Tibial nerve (tissue), 4 donors: ENCODE measurements at regions not wholly inside any gene's neighbourhood (a gene's known extent, or its start where the extent isn't known, plus 50 kb on each side); places are given as distances from the start of the nearest gene placed in this dataset.
"Not testable (repeated sequence)": the region's sequence is repeated elsewhere in the genome, so short reads cannot be mapped to it uniquely, and the experiment has no call there.

Experiments used
- DNase-seq, 2 donors: peaks; one replicate each; pipeline ENCODE4 v3.0.0-alpha.2; 2019; ENCODE audit warnings: low spot score in 2 of 2
- H3K27ac ChIP-seq, 4 donors: fragments of 200-600 bp; sonication (generic) in 3 of 4; one replicate each; pipeline ENCODE4 v1.5.1; 2017 to 2019; ENCODE audit warnings: mild to moderate bottlenecking in 1 of 4
- H3K27me3 ChIP-seq, 2 donors: fragments of 200-600 bp; sonication (generic) in 1 of 2; one replicate each; pipeline versions ENCODE4 v1.5.1 to v1.6.0; 2017 to 2019
- H3K36me3 ChIP-seq, 3 donors: fragments of 200-600 bp; sonication (generic); one replicate each; pipeline ENCODE4 v1.5.1; 2018 to 2019
- H3K4me1 ChIP-seq, 4 donors: fragments of 200-600 bp; sonication (generic) in 3 of 4; one replicate each; pipeline ENCODE4 v1.5.1; 2017 to 2019
- H3K4me3 ChIP-seq, 4 donors: fragments of 200-600 bp; sonication (generic) in 3 of 4; one replicate each; pipeline ENCODE4 v1.5.1; 2017 to 2019; ENCODE audit warnings: mild to moderate bottlenecking in 1 of 4, moderate library complexity in 1 of 4
- H3K9me3 ChIP-seq, 4 donors: fragments of 200-600 bp; sonication (generic) in 3 of 4; one replicate each; pipeline ENCODE4 v1.5.1; 2017 to 2019
- EP300 ChIP-seq, 2 donors: sonication (generic); formaldehyde crosslinking; IDR thresholded peaks; one replicate each; pipeline ENCODE4 v1.6.1; 2017; ENCODE audit warnings: antibody characterized with exemption in 2 of 2, mild to moderate bottlenecking in 1 of 2
- POLR2A ChIP-seq, 2 donors: fragments of 450-650 bp; IDR thresholded peaks; one replicate each; pipeline ENCODE4 v1.6.1; 2017; ENCODE audit warnings: antibody characterized with exemption in 2 of 2, mild to moderate bottlenecking in 2 of 2, moderate library complexity in 2 of 2
- WGBS, 2 donors: methylation state at CpG; one replicate each; pipeline ENCODE4 v1.1.5; 2018; 5-methylcytosine and 5-hydroxymethylcytosine counted together
- TF ChIP-seq, protein P1 (sequence below), 5 experiments: fragments of 200-600 bp in 3 of 5; fragments of 450-650 bp in 2 of 5; sonication (generic) in 3 of 5; IDR thresholded peaks; one replicate each; pipeline ENCODE4 v1.5.1; 2016 to 2019; ENCODE audit warnings: antibody characterized with exemption in 5 of 5, mild to moderate bottlenecking in 3 of 5, moderate library complexity in 2 of 5

DNA sequence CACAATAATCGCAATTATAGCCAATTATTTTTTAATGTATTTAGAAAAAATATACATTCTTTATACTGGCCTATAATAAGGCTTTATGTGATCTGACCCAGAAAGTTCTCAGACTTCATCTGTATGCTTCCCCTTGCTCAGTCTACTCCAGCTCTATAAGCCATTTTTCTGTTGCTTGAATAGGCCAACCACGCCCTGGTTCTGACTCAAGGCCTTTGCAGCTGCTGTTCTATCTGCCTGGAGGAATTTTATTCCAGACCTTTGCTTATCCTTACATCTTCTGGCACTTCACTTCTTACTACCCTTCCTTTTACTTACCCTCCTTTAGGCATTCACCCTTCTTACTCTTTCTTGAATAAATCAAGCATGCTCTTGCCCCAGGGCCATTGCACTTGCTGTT lies 54.9 kb upstream of the PDE3B start:
- Histone ChIP-seq H3K9me3 (no peaks in the 10 kb centered on the region), H3K36me3 (no peaks in the 10 kb centered on the region), H3K4me1 (no peaks in the 10 kb centered on the region), H3K27me3 (no peaks in the 10 kb centered on the region), H3K27ac (no peak overlapping the region), H3K4me3 (no peak overlapping the region)
- WGBS, 2 donors, result 86 to 88% methylated on average over 2 of the region's 2 CpGs
- no peak for DNase-seq
- TF ChIP-seq POLR2A (IDR thresholded peaks at IDR 0.05) (no peak), EP300 (IDR thresholded peaks at IDR 0.05) (no peak)
- TF ChIP-seq, protein P1, sequence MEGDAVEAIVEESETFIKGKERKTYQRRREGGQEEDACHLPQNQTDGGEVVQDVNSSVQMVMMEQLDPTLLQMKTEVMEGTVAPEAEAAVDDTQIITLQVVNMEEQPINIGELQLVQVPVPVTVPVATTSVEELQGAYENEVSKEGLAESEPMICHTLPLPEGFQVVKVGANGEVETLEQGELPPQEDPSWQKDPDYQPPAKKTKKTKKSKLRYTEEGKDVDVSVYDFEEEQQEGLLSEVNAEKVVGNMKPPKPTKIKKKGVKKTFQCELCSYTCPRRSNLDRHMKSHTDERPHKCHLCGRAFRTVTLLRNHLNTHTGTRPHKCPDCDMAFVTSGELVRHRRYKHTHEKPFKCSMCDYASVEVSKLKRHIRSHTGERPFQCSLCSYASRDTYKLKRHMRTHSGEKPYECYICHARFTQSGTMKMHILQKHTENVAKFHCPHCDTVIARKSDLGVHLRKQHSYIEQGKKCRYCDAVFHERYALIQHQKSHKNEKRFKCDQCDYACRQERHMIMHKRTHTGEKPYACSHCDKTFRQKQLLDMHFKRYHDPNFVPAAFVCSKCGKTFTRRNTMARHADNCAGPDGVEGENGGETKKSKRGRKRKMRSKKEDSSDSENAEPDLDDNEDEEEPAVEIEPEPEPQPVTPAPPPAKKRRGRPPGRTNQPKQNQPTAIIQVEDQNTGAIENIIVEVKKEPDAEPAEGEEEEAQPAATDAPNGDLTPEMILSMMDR (IDR thresholded peaks at IDR 0.05), result no peak

DNA sequence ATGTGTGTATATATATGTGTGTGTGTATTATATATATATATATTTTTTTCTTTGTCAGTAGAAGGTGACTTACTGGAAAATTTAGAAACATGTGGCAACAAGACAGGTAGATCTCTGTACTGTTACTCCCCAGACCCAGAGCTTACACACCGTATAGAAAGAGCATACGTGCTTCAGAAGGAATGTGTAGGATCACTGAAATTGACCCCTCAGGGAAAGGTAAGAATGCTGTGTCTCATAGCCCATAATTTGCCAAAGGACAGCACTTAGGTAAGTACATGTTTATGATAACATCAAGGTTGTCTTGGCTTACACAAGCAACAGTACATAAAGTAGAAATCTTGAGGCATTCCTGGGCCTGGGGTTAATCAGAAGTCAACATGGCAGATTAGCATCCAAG lies 54.2 kb upstream of the PDE3B start:
- no peak for DNase-seq
- no peaks in the 10 kb centered on the region for H3K9me3 ChIP-seq
- H3K27ac ChIP-seq, result no peak overlapping the region
- no peaks in the 10 kb centered on the region for H3K4me1 ChIP-seq
- no peaks in the 10 kb centered on the region for H3K27me3 ChIP-seq
- TF ChIP-seq EP300 (IDR thresholded peaks at IDR 0.05), result no peak
- no peak for TF ChIP-seq POLR2A (IDR thresholded peaks at IDR 0.05)
- TF ChIP-seq, protein P1 (IDR thresholded peaks at IDR 0.05), result no peak
- no peaks in the 10 kb centered on the region for H3K36me3 ChIP-seq
- WGBS, 2 donors, result 92 to 93% methylated on average over 2 of the region's 2 CpGs
- H3K4me3 ChIP-seq, result no peak overlapping the region

DNA sequence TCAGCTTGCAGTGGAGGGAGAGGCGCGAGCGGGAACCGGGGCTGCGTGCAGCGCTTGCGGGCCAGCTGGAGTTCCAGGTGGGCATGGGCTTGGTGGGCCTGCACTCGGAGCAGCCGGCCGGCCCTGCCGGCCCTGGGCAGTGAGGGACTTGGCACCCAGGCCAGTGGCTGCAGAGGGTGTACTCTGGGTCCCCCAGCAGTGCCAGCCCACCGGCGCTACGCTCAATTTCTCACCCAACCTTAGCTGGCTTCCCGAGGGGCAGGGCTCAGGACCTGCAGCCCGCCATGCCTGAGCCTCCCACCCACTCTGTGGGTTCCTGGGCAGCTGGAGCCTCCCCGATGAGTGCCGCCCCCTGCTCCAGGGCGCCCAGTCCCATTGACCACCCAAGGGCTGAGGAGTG lies 52.6 kb upstream of the PDE3B start:
- H3K27me3 ChIP-seq, DNase-seq: not testable (repeated sequence)
- WGBS, 2 donors, result 94 to 97% methylated on average over 19 of the region's 19 CpGs

DNA sequence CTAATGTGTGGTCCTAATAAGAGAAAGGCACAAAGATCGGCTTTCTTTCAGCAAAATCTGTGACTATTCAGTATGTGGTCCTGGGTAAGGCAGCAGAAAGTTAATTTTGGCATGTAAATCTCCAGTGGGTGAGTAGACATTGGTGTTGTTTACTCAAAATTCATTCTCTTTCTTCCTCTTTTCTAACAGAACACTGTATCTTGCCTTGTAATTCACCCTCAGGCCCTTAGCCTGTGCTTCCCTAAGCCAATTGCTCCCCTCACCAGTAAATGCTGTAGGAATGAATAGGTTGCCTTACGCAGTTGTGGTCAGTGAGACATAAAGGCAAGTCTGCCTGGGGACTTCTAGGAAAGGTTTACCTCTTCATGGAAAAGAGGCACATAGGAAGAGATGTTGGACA lies 49.9 kb upstream of the PDE3B start:
- no peak for TF ChIP-seq EP300 (IDR thresholded peaks at IDR 0.05)
- TF ChIP-seq, protein P1 (IDR thresholded peaks at IDR 0.05), result no peak
- TF ChIP-seq POLR2A (IDR thresholded peaks at IDR 0.05), result no peak
- no peak overlapping the region for H3K27ac ChIP-seq
- no peak overlapping the region for H3K4me3 ChIP-seq
- WGBS, 2 donors, result 84 to 86% methylated on average over 2 of the region's 2 CpGs
- DNase-seq, result no peak
- no peaks in the 10 kb centered on the region for H3K27me3 ChIP-seq
- H3K9me3 ChIP-seq, result no peaks in the 10 kb centered on the region
- no peaks in the 10 kb centered on the region for H3K4me1 ChIP-seq
- no peaks in the 10 kb centered on the region for H3K36me3 ChIP-seq

More for the DNA sequence above, 52.6 kb upstream of the PDE3B start:
- H3K4me1 ChIP-seq, H3K4me3 ChIP-seq, H3K36me3 ChIP-seq, H3K9me3 ChIP-seq, H3K27ac ChIP-seq: not testable (repeated sequence)
